ENCODE measurements at regions not wholly inside any gene's neighbourhood (a gene's known extent, or its start where the extent isn't known, plus 50 kb on each side); places are given as distances from the start of the nearest gene placed in this dataset.
A peak's percentile ranks its signal among the peaks of the same experiment; 100 is the strongest.

DNA sequence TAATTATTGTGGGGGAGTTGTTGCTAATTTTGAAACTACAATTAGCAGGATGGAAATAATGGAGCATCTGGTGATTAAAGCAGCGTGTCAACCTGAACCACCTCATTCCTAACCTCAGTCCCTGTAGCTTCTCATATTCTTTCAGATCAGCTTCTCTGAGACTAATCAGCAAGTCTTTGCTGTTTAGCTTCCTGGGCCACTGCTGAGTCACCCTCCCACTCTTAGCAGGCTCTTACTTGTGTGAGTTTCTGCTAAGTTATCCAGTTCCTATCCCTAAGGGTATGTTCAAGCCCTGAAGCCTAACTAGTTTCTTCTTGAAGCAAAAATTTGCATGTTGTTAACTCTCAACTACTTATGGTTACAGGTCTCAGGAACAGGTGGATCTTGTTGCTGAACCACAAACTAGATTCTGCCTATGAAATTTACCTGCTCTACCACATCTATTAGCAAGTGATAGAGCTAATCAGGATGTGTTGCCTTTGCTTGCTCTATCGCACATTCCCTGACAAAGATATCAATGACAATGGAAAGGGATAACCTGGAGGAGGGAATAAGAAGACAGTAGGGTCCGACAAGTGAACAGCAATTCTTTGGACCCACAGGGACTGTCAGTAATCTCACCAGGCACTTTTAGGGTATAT is 134.2 kb downstream of the EIF4E start:
- no peaks in the 10 kb centered on the region; the same call in 1 of the 2 replicates for H3K4me1 Mint-ChIP-seq (ENCODE audit: low read depth)
- peaks cover 13% of the 10 kb centered on the region for H3K27me3 Mint-ChIP-seq (ENCODE audit: insufficient read depth)
- H3K4me3 Mint-ChIP-seq = no peak overlapping the region
- H3K27ac Mint-ChIP-seq = no peak overlapping the region
- peak; percentile 40 for DNase-seq
- H3K36me3 Mint-ChIP-seq (ENCODE audit: low read depth) = no peaks in the 10 kb centered on the region
- TF ChIP-seq, protein P1, sequence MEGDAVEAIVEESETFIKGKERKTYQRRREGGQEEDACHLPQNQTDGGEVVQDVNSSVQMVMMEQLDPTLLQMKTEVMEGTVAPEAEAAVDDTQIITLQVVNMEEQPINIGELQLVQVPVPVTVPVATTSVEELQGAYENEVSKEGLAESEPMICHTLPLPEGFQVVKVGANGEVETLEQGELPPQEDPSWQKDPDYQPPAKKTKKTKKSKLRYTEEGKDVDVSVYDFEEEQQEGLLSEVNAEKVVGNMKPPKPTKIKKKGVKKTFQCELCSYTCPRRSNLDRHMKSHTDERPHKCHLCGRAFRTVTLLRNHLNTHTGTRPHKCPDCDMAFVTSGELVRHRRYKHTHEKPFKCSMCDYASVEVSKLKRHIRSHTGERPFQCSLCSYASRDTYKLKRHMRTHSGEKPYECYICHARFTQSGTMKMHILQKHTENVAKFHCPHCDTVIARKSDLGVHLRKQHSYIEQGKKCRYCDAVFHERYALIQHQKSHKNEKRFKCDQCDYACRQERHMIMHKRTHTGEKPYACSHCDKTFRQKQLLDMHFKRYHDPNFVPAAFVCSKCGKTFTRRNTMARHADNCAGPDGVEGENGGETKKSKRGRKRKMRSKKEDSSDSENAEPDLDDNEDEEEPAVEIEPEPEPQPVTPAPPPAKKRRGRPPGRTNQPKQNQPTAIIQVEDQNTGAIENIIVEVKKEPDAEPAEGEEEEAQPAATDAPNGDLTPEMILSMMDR (IDR thresholded peaks at IDR 0.05) = no peak
- no peaks in the 10 kb centered on the region for H3K9me3 Mint-ChIP-seq

DNA sequence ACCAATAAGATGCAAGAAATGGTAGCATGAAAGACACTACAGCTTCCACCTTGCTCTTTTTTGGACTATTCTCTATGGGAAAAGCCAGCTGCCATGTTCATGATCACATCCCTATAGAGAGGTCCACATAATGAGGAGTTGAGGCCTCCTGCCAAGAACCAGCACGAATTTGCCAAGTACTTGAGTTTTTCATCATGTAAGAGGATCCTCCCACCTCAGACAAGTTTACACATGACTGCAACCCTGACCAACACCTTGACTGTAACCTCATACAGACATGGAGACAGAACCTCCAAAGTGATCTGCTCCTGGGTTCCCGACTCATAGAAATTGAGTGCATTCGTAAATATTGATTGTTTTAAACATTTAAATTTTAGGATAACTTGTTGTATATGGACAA is 135.2 kb upstream of the TSPAN5 start:
- DNase-seq = no peak
- TF ChIP-seq, protein P1 (IDR thresholded peaks at IDR 0.05) = no peak
- no peaks in the 10 kb centered on the region for H3K36me3 Mint-ChIP-seq (ENCODE audit: low read depth)
- no peak overlapping the region for H3K4me3 Mint-ChIP-seq
- no peaks in the 10 kb centered on the region for H3K9me3 Mint-ChIP-seq
- H3K27ac Mint-ChIP-seq = no peak overlapping the region
- peaks cover 11% of the 10 kb centered on the region for H3K27me3 Mint-ChIP-seq (ENCODE audit: insufficient read depth)
- no peaks in the 10 kb centered on the region; the same call in 1 of the 2 replicates for H3K4me1 Mint-ChIP-seq (ENCODE audit: low read depth)

DNA sequence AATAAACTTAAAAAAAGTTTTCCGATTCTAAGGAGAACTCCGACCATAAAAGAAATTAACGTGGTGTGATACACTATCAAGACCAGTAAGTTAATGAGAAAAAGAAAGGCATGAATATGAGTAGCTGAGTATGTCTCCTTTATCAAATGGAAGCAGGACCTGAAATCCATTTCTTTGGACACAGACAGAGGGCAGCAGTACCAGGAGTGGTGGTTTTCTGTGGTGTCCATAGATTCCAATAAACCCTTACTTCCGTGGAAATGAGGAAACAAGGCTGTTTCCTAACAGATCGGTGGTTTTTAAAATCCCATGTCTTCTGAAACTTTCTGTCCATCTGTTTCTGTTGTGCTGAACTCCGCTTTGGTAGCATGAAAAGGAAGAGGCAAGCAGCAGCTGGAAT is 128.5 kb upstream of the TSPAN5 start:
- Mint-ChIP-seq H3K36me3 (ENCODE audit: low read depth) (no peaks in the 10 kb centered on the region), H3K9me3 (no peaks in the 10 kb centered on the region), H3K4me3 (no peak overlapping the region), H3K27ac (no peak overlapping the region), H3K4me1 (ENCODE audit: low read depth) (no peaks in the 10 kb centered on the region), H3K27me3 (ENCODE audit: insufficient read depth) (peaks cover 14% of the 10 kb centered on the region)
- TF ChIP-seq, protein P1 (IDR thresholded peaks at IDR 0.05) = peak; percentile 47; the same call in 1 of the 2 replicates
- peak; percentile 16 for DNase-seq

DNA sequence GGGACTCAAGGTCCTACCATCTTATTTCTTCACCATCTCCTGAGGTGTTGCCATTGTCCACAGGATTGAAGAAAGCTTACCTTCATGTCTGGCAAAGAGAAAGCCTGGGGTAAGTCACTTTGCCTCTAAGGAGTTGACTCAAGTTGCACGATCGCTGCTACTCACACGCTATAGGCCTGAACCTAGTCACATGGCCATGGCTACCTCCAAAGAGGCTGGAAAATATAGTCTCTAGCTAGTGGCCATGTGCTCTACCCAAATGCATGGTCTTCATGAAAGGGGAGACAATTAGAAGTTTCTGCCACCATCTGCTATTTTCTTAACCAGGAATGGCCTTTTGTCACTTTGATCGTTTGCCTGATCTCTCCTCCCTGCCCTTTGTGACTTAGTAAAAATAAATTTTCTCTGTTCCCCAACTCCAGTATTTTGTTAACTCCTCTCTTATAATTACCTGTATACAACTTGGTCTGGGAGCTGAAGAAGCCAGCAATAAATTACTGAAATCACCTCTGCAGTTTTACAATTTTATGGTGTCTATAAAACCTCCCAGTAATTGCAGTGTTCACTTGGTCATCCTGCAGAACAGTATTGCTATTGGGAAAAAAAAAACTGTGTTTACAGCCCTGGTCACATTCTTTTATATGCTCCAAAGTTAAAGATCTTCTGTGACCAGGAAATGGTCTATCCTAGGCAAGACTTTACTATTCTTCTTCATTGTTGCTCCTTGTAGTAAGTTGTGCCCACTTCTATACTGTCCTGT is 126.7 kb upstream of the TSPAN5 start:
- H3K36me3 Mint-ChIP-seq (ENCODE audit: low read depth) = no peaks in the 10 kb centered on the region
- H3K4me3 Mint-ChIP-seq = no peak overlapping the region
- no peak overlapping the region for H3K27ac Mint-ChIP-seq
- H3K27me3 Mint-ChIP-seq (ENCODE audit: insufficient read depth) = peaks cover 13% of the 10 kb centered on the region; the same call in 1 of the 2 replicates
- no peak for DNase-seq
- H3K9me3 Mint-ChIP-seq = no peaks in the 10 kb centered on the region
- TF ChIP-seq, protein P1 (IDR thresholded peaks at IDR 0.05) = no peak
- H3K4me1 Mint-ChIP-seq (ENCODE audit: low read depth) = peaks cover 3% of the 10 kb centered on the region

DNA sequence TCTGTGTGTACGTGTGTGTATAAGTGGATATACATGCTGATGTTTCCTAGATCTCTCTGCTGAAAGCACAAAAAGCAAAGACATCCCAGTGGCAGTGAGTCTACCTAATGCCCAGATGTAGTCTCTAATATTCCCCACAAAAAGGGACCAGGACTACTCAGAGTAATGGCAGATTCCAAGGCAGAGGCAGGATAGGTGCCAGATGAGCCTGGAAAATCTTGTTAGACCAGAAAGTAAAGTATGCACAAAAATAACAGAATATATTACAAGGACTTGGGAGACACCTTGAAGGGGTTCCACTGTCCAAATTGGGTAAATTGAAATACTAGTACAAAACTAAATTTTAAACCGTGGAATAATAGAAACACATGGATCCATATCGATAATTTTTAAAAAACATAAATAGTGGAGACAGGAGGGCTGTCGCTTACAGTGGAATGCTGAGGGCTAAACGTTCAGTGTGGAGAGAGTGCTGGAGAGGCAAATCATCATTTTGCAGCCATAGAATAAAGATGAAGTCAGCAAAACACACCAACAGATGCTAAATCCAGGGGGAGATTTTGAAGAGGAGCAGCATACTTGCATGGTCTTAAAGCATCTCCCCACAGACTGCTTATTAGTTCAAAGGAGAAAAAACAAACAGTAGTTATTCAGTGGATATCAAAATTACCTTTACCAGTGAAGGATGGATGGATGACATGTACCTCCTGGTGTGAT is 123.4 kb upstream of the TSPAN5 start:
- peaks cover 19% of the 10 kb centered on the region; the same call in 1 of the 2 replicates for H3K27me3 Mint-ChIP-seq (ENCODE audit: insufficient read depth)
- no peak overlapping the region for H3K4me3 Mint-ChIP-seq
- no peaks in the 10 kb centered on the region for H3K36me3 Mint-ChIP-seq (ENCODE audit: low read depth)
- no peak overlapping the region for H3K27ac Mint-ChIP-seq
- peaks cover 30% of the 10 kb centered on the region for H3K4me1 Mint-ChIP-seq (ENCODE audit: low read depth)
- H3K9me3 Mint-ChIP-seq = no peaks in the 10 kb centered on the region
- no peak for DNase-seq
- TF ChIP-seq, protein P1 (IDR thresholded peaks at IDR 0.05) = no peak

All from HFFc6 (cell line).